Fibroblast of the aortic adventitia (primary cell): ENCODE measurements at regions not wholly inside any gene's neighbourhood (a gene's known extent, or its start where the extent isn't known, plus 50 kb on each side); places are given as distances from the start of the nearest gene placed in this dataset.

Experiments
- DNase-seq: peaks from one replicate; pipeline ENCODE4 v3.0.0-alpha.2; 2010; ENCODE audit warnings: low read depth
- H3K4me3 ChIP-seq: 2 replicates; pipeline ENCODE4 v1.5.1; 2011; ENCODE audit warnings: low read depth, mild to moderate bottlenecking, control low read depth, low read length, moderate library complexity
- TF ChIP-seq, protein P1 (sequence below): IDR thresholded peaks from 2 replicates; pipeline ENCODE4 v1.5.1; 2011; ENCODE audit warnings: mild to moderate bottlenecking, low read length, control low read depth, inconsistent platforms; ENCODE audit not compliant: insufficient read depth

DNA sequence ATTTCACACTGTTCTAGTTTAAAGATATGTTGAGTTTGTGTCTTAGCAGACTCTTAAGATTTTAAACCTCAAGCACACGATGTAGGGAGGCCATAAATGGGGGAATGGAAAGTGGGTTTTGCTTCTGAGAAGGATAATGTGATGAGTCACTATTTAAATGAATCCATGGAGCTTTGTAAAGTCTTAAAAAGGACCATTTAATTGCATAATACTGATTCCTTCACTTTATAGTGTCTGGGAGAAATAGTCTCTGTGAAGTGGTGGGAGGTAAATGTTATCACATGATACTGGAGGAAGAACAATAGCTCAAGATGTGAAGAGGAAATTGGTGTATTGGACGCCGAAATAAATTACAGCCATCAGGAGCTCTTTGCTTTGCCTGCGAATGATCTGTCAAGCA, 84.0 kb upstream of the MYO3A start:
- DNase-seq = no peak
- TF ChIP-seq, protein P1, sequence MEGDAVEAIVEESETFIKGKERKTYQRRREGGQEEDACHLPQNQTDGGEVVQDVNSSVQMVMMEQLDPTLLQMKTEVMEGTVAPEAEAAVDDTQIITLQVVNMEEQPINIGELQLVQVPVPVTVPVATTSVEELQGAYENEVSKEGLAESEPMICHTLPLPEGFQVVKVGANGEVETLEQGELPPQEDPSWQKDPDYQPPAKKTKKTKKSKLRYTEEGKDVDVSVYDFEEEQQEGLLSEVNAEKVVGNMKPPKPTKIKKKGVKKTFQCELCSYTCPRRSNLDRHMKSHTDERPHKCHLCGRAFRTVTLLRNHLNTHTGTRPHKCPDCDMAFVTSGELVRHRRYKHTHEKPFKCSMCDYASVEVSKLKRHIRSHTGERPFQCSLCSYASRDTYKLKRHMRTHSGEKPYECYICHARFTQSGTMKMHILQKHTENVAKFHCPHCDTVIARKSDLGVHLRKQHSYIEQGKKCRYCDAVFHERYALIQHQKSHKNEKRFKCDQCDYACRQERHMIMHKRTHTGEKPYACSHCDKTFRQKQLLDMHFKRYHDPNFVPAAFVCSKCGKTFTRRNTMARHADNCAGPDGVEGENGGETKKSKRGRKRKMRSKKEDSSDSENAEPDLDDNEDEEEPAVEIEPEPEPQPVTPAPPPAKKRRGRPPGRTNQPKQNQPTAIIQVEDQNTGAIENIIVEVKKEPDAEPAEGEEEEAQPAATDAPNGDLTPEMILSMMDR = no peak
- no peak overlapping the region for H3K4me3 ChIP-seq

DNA sequence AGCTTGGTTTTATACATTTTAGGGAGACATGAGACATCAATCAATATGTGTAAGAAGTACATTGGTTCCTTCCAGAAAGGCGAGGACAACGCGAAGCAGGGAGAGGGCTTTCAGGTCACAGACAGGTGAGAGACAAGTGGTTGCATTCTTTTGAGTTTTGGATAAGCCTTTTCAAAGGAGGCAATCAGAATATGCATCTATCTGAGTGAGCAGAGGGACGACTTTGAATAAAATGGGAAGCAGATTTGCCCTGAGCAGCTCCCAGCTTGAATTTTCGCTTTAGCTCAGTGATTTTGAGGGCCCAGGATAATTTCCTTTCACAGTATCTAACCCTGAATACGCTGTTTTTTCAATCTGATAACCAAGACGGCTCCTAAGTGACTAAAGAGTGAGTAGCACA, 82.5 kb upstream of the MYO3A start:
- no peak overlapping the region for H3K4me3 ChIP-seq
- no peak for DNase-seq
- TF ChIP-seq, protein P1 = no peak

DNA sequence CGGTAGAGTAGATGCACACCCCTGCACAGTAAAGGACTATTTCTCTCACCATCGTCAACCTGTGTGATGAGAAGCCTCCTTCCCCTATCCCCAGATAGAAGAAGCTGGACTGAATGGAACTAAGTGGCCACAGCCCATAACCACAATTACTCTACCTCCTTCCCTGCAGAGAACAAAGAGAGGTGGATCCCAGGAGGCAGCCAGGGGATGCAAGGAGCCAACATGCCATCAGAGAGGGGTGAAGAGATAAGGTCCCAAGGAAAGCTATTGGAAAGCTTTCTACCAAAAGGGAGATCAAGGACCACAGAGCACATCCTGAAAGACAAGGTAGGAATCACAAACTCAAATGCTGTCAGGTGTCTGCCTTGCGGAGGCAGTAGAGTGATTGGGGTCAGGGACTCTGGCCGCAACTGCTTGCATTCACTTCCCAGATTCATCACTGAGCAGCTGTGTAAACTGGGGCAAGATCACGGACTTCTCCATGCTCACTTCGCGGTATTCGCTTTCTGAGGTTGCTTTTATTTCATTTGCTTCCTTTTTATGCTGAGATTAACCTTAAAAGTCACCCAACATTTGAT, 81.6 kb upstream of the MYO3A start:
- TF ChIP-seq, protein P1 = no peak
- H3K4me3 ChIP-seq = no peak overlapping the region
- DNase-seq = no peak

DNA sequence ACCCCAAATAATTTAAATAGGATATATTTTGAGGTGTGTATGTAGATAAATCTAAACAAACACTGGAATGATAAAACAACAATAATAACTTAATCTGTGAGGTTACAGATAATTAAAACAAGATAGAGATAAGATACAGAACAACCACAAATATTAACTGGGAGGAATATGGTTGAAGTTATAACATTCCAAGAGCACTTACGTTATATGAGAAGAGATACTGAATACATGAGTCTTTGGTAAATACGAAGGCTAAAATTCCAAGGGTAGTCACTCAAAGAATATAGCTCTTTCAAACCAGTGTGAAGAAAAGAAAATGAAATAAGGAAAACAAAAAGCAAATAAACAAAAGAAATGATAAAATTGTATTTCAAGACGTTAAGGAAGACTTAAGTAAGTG, 76.0 kb upstream of the MYO3A start:
- DNase-seq = no peak
- TF ChIP-seq, protein P1 = no peak

DNA sequence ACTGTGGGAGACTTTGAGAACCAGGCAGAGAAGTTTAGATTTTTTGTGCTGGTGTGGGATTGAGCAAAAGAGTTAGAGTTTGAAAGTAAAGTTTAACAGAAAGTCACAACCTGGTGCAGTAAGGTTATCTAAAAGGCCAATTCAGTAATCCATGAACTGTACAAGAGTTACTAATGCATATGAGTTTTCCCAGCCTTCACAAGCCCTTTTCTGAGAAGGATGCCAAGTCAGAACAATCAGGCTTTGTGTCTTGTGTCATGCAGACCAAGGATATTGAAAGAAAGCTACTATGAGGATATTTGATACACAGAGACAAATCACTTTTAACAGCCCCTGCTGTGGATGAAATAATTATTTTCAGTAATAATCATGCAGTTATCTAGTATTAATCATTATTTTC, 68.8 kb upstream of the MYO3A start:
- no peak overlapping the region for H3K4me3 ChIP-seq
- no peak for DNase-seq
- TF ChIP-seq, protein P1 = no peak

More for the DNA sequence above, 76.0 kb upstream of the MYO3A start:
- no peak overlapping the region for H3K4me3 ChIP-seq

DNA sequence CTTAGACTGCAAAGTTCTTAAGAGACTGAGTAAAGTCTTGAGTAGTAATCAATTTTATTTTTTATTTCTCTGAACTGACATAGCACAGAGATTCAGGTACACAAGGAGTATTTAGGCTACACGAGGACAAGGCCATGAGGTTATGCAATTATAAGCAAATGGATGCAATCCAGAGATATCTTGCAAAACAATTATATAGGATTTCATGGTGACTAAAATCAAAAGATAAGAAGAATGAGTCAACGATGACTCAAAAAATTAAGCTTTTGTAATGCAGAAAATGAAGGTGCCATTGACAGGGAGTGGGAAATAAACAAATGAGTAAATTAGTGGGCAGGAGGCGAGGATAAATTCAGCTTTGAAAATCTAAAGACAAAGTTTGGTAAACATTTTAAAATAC, 66.7 kb upstream of the MYO3A start:
- no peak overlapping the region for H3K4me3 ChIP-seq
- TF ChIP-seq, protein P1 = no peak
- peak; percentile 37 for DNase-seq

DNA sequence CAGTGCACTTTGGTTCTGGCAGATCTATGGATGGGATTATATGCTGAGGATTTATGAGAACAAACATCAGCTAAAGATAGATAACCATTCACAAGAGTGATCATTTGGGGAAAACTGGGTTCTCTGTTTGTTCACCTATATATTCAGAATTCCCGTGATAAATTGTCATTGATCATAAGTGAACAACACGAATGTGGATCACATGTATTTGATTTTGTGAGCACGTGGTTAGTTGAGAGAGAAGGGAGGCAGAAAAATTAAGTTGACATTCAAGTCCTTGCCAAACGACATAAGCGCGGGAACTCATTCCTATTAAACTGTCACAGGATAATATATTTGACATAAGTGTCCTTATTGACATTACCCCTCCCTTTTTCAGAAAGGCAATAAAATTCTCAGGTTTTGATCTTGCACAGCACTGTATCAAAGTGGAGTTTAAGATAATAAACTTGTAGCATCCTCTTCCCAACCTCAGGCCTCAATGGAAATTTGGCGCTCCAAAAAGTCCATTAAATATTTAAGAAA, 64.9 kb upstream of the MYO3A start:
- DNase-seq = no peak
- TF ChIP-seq, protein P1 = no peak
- H3K4me3 ChIP-seq = no peak overlapping the region
